ENCODE measurements at regions not wholly inside any gene's neighbourhood (a gene's known extent, or its start where the extent isn't known, plus 50 kb on each side); places are given as distances from the start of the nearest gene placed in this dataset.

DNA sequence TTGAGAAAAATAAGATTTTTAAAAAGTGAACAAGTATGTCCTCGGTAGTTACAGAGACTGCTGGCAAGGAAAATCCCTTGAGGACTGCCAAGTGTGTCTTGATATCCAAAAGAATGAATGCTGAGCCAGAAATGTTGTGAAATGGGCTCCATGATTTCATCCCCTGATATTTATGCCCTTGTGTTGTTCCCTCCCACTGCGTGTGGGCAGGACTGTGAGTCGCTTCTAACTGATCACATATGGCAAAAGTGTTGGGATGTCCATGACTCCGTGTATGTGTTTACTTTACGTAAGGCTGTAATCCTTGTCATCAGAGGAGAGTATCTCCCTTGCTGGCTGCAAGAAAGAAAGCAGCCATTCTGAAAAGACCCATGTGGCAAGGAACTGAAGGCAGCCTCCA lies 285.1 kb downstream of the SS18 start:
- H3K9me3 Mint-ChIP-seq, result no peaks in the 10 kb centered on the region
- no peaks in the 10 kb centered on the region for H3K36me3 Mint-ChIP-seq
- H3K27ac ChIP-seq (ENCODE audit: low read length), result no peak overlapping the region
- no peaks in the 10 kb centered on the region for H3K36me3 ChIP-seq (ENCODE audit: control insufficient read depth, insufficient read depth, low read length)
- H3K27ac Mint-ChIP-seq, result no peak overlapping the region
- WGBS (ENCODE audit: insufficient coverage), result 91% methylated on average over 5 of the region's 5 CpGs
- no peak overlapping the region for H3K4me3 Mint-ChIP-seq
- H3K9me3 ChIP-seq (ENCODE audit: control insufficient read depth, insufficient read depth, low read length), result no peaks in the 10 kb centered on the region
- intact Hi-C loops (cut with micrococcal nuclease), result no loop called here
- ATAC-seq (no peak), DNase-seq (no peak)
- no peaks in the 10 kb centered on the region for H3K27me3 ChIP-seq (ENCODE audit: control insufficient read depth, insufficient read depth, low read length)
- TF ChIP-seq, protein P1, sequence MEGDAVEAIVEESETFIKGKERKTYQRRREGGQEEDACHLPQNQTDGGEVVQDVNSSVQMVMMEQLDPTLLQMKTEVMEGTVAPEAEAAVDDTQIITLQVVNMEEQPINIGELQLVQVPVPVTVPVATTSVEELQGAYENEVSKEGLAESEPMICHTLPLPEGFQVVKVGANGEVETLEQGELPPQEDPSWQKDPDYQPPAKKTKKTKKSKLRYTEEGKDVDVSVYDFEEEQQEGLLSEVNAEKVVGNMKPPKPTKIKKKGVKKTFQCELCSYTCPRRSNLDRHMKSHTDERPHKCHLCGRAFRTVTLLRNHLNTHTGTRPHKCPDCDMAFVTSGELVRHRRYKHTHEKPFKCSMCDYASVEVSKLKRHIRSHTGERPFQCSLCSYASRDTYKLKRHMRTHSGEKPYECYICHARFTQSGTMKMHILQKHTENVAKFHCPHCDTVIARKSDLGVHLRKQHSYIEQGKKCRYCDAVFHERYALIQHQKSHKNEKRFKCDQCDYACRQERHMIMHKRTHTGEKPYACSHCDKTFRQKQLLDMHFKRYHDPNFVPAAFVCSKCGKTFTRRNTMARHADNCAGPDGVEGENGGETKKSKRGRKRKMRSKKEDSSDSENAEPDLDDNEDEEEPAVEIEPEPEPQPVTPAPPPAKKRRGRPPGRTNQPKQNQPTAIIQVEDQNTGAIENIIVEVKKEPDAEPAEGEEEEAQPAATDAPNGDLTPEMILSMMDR (IDR thresholded peaks at IDR 0.05), result no peak
- H3K4me1 ChIP-seq (ENCODE audit: control insufficient read depth, insufficient read depth, low read length), result no peaks in the 10 kb centered on the region
- H3K4me3 ChIP-seq (ENCODE audit: low read length), result no peak overlapping the region
- peaks cover 3 to 10% of the 10 kb centered on the region in 2 donors for H3K27me3 Mint-ChIP-seq (ENCODE audit: low read depth in 2 of 2)
- H3K4me1 Mint-ChIP-seq, result peaks cover 0 to 4% of the 10 kb centered on the region in 2 donors

DNA sequence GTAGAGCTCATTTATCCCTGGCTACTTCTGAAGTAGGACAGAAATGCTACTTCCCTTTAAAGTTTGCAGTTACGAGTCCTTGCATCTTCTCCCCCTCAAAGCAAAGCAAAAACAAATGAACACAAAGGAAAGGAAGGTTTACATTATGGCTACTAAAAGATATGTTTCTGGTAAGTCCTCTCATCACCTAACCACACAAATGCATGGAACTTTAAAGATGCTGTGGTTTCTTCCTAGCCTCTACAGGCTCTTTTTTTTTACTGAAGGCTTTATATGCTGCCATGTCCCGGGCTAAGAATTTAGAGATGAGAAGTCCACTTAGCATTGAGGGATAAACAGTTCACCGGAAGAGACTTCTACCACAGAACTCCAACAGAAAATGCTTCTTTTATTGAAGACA lies 291.2 kb downstream of the SS18 start:
- Histone ChIP-seq H3K27ac (ENCODE audit: low read length) (no peak overlapping the region), H3K4me1 (ENCODE audit: control insufficient read depth, insufficient read depth, low read length) (no peaks in the 10 kb centered on the region), H3K27me3 (ENCODE audit: control insufficient read depth, insufficient read depth, low read length) (no peaks in the 10 kb centered on the region), H3K9me3 (ENCODE audit: control insufficient read depth, insufficient read depth, low read length) (no peaks in the 10 kb centered on the region), H3K36me3 (ENCODE audit: control insufficient read depth, insufficient read depth, low read length) (no peaks in the 10 kb centered on the region), H3K4me3 (ENCODE audit: low read length) (no peak overlapping the region)
- H3K27ac Mint-ChIP-seq, result no peak overlapping the region
- ATAC-seq (no peak), DNase-seq (no peak)
- WGBS (ENCODE audit: insufficient coverage), result 88% methylated on average over 3 of the region's 3 CpGs
- no peak overlapping the region for H3K4me3 Mint-ChIP-seq
- H3K9me3 Mint-ChIP-seq, result no peaks in the 10 kb centered on the region
- no peaks in the 10 kb centered on the region for H3K36me3 Mint-ChIP-seq
- TF ChIP-seq, protein P1 (IDR thresholded peaks at IDR 0.05), result no peak
- peaks cover 0 to 4% of the 10 kb centered on the region in 2 donors for H3K4me1 Mint-ChIP-seq
- intact Hi-C loops (cut with micrococcal nuclease), result no loop called here
- peaks cover 3 to 10% of the 10 kb centered on the region in 2 donors for H3K27me3 Mint-ChIP-seq (ENCODE audit: low read depth in 2 of 2)

DNA sequence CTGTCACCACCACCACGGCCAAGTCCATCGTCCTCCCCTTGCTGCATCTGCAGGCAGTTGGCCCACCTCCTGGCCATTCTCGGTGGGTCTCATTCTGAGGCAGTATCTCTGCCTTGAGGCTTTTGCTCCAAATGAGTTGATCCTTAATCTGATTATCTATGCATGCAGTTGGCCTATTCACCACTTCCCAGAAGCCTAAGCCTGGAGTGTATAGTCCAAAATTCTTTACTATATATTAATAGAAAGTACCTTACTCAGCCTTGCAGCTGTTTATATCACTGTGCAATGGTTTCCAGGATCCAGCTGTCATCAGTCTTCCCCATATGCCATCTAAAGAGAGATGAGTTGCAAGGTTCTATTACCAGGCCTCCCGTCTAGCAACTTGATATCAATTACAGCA lies 292.4 kb downstream of the SS18 start:
- H3K27ac ChIP-seq (ENCODE audit: low read length), result no peak overlapping the region
- no peaks in the 10 kb centered on the region for H3K9me3 ChIP-seq (ENCODE audit: control insufficient read depth, insufficient read depth, low read length)
- no peak overlapping the region for H3K4me3 Mint-ChIP-seq
- H3K27ac Mint-ChIP-seq, result no peak overlapping the region
- no peaks in the 10 kb centered on the region for H3K4me1 ChIP-seq (ENCODE audit: control insufficient read depth, insufficient read depth, low read length)
- H3K27me3 ChIP-seq (ENCODE audit: control insufficient read depth, insufficient read depth, low read length), result no peaks in the 10 kb centered on the region
- intact Hi-C loops (cut with micrococcal nuclease), result no loop called here
- WGBS (ENCODE audit: insufficient coverage), result 85% methylated on average over 3 of the region's 4 CpGs
- no peak for ATAC-seq
- no peaks in the 10 kb centered on the region for H3K36me3 Mint-ChIP-seq
- no peak for DNase-seq
- H3K9me3 Mint-ChIP-seq, result no peaks in the 10 kb centered on the region
- H3K4me3 ChIP-seq (ENCODE audit: low read length), result no peak overlapping the region
- H3K4me1 Mint-ChIP-seq, result peaks cover 0 to 4% of the 10 kb centered on the region in 2 donors
- H3K27me3 Mint-ChIP-seq (ENCODE audit: low read depth in 2 of 2), result peaks cover 3 to 13% of the 10 kb centered on the region in 2 donors
- no peaks in the 10 kb centered on the region for H3K36me3 ChIP-seq (ENCODE audit: control insufficient read depth, insufficient read depth, low read length)
- TF ChIP-seq, protein P1 (IDR thresholded peaks at IDR 0.05), result no peak

DNA sequence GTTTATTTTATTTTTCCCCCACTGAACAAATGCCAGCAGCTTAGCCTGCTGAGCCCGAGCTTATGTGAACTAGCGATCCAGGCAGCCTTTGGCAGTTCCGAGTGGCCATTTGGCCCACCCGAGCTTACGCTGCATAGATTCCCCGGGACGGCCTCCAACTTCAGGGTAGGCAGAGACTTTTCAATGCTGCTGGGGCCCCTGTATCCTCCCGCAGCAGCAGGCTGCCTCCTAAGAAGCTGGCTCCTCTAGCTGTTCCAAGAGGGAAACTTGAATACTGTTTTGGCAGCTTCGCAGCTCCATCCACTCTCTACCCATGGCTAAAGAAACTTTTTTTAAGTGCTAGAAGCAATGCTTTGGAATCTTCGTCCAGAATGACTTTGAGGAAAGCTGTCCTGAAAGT lies 295.2 kb downstream of the SS18 start:
- H3K36me3 Mint-ChIP-seq, result no peaks in the 10 kb centered on the region
- Histone ChIP-seq H3K9me3 (ENCODE audit: control insufficient read depth, insufficient read depth, low read length) (no peaks in the 10 kb centered on the region), H3K27me3 (ENCODE audit: control insufficient read depth, insufficient read depth, low read length) (no peaks in the 10 kb centered on the region), H3K27ac (ENCODE audit: low read length) (no peak overlapping the region), H3K36me3 (ENCODE audit: control insufficient read depth, insufficient read depth, low read length) (no peaks in the 10 kb centered on the region), H3K4me3 (ENCODE audit: low read length) (no peak overlapping the region), H3K4me1 (ENCODE audit: control insufficient read depth, insufficient read depth, low read length) (no peaks in the 10 kb centered on the region)
- ATAC-seq, result no peak
- 85% methylated on average over 10 of the region's 10 CpGs for whole genome bisulfite sequencing (ENCODE audit: insufficient coverage)
- intact Hi-C loops (cut with micrococcal nuclease), result no loop called here
- no peak overlapping the region for H3K27ac Mint-ChIP-seq
- TF ChIP-seq, protein P1 (IDR thresholded peaks at IDR 0.05), result no peak
- H3K27me3 Mint-ChIP-seq (ENCODE audit: low read depth in 2 of 2), result peaks cover 0 to 12% of the 10 kb centered on the region in 2 donors
- H3K4me3 Mint-ChIP-seq, result no peak overlapping the region
- DNase-seq, result no peak
- no peaks in the 10 kb centered on the region for H3K4me1 Mint-ChIP-seq
- H3K9me3 Mint-ChIP-seq, result peaks cover 0 to 2% of the 10 kb centered on the region in 2 donors

All from natural killer cell (primary cell).